MM.1S (cell line): ENCODE measurements at regions not wholly inside any gene's neighbourhood (a gene's known extent, or its start where the extent isn't known, plus 50 kb on each side); places are given as distances from the start of the nearest gene placed in this dataset.

Experiments used
- DNase-seq: peaks from one replicate; pipeline ENCODE4 v3.0.0-alpha.2; 2015
- H2AFZ ChIP-seq: fragments of 300-600 bp; sonication (generic); 2 replicates; pipeline ENCODE4 v1.6.0; 2016; ENCODE audit warnings: antibody characterized with exemption, low read length
- H3F3A ChIP-seq: fragments of 300-600 bp; sonication (generic); 2 replicates; pipeline ENCODE4 v1.6.1; 2016; ENCODE audit warnings: mild to moderate bottlenecking, antibody characterized with exemption, low read length, moderate library complexity, mixed read lengths; ENCODE audit not compliant: insufficient read depth
- H3K27ac ChIP-seq: fragments of 300-600 bp; sonication (generic); 2 replicates; pipeline ENCODE4 v1.5.1; 2016; ENCODE audit warnings: mild to moderate bottlenecking, low read length
- H3K27me3 ChIP-seq: fragments of 300-600 bp; sonication (generic); replicated peaks from 2 replicates; pipeline ENCODE4 v1.6.0; 2016; ENCODE audit warnings: low read length; ENCODE audit not compliant: insufficient read depth
- H3K36me3 ChIP-seq: fragments of 300-600 bp; sonication (generic); replicated peaks from 2 replicates; pipeline ENCODE4 v1.6.1; 2016; ENCODE audit warnings: mild to moderate bottlenecking, low read length, mixed read lengths; ENCODE audit not compliant: insufficient read depth
- H3K4me1 ChIP-seq: fragments of 300-600 bp; sonication (generic); 2 replicates; pipeline ENCODE4 v1.6.1; 2016; ENCODE audit warnings: low read length, mixed read lengths
- H3K4me2 ChIP-seq: fragments of 300-600 bp; sonication (generic); 2 replicates; pipeline ENCODE4 v1.6.0; 2016; ENCODE audit warnings: low read depth, low read length
- H3K4me3 ChIP-seq: fragments of 300-600 bp; sonication (generic); 2 replicates; pipeline ENCODE4 v1.5.1; 2016; ENCODE audit warnings: low read length, mixed read lengths
- H3K79me2 ChIP-seq: fragments of 300-600 bp; sonication (generic); 2 replicates; pipeline ENCODE4 v1.6.1; 2016; ENCODE audit warnings: mixed run types, low read length, mixed read lengths
- H3K9ac ChIP-seq: fragments of 300-600 bp; sonication (generic); 2 replicates; pipeline ENCODE4 v1.6.1; 2016; ENCODE audit warnings: low read length, mixed read lengths
- H3K9me2 ChIP-seq: fragments of 300-600 bp; sonication (generic); replicated peaks from 2 replicates; pipeline ENCODE4 v1.6.1; 2016; ENCODE audit warnings: mild to moderate bottlenecking, low read length, mixed read lengths; ENCODE audit not compliant: insufficient read depth
- H3K9me3 ChIP-seq: fragments of 300-600 bp; sonication (generic); replicated peaks from 2 replicates; pipeline ENCODE4 v1.6.1; 2016; ENCODE audit warnings: mild to moderate bottlenecking, low read length, mixed read lengths; ENCODE audit not compliant: insufficient read depth
- H4K20me1 ChIP-seq: fragments of 300-600 bp; sonication (generic); 2 replicates; pipeline ENCODE4 v1.6.1; 2016; ENCODE audit warnings: mild to moderate bottlenecking, low read length, moderate library complexity, mixed read lengths; ENCODE audit not compliant: insufficient read depth
- CTCF ChIP-seq: fragments of 300-600 bp; sonication (generic); IDR thresholded peaks from 2 replicates; pipeline ENCODE4 v1.5.1; 2016; ENCODE audit warnings: antibody characterized with exemption, low read length, mixed read lengths
- EZH2 ChIP-seq: fragments of 300-600 bp; sonication (generic); optimal IDR thresholded peaks from 2 replicates; pipeline ENCODE3; 2017; ENCODE audit warnings: low read depth, mild to moderate bottlenecking, antibody characterized with exemption, low read length, mixed read lengths
- EZH2phosphoT487 ChIP-seq: fragments of 300-600 bp; sonication (generic); IDR thresholded peaks from 2 replicates; pipeline ENCODE4 v1.6.1; 2018; ENCODE audit warnings: antibody characterized with exemption, low read length

- H3K4me2 ChIP-seq = no peak overlapping the region
- no peak for DNase-seq
- H3K9me3 ChIP-seq = no peaks in the 10 kb centered on the region
- no peaks in the 10 kb centered on the region for H3K4me1 ChIP-seq
- TF ChIP-seq EZH2 = no peak
- no peak for TF ChIP-seq EZH2phosphoT487
- TF ChIP-seq CTCF = no peak
- no peaks in the 10 kb centered on the region for H3K27me3 ChIP-seq
- no peaks in the 10 kb centered on the region for H3F3A ChIP-seq
- no peak overlapping the region for H2AFZ ChIP-seq
- H3K9me2 ChIP-seq = no peaks in the 10 kb centered on the region
- H3K36me3 ChIP-seq = no peaks in the 10 kb centered on the region
- H3K79me2 ChIP-seq = no peaks in the 10 kb centered on the region
- H3K9ac ChIP-seq = no peak overlapping the region
- no peak overlapping the region for H3K27ac ChIP-seq
- no peaks in the 10 kb centered on the region for H4K20me1 ChIP-seq
- H3K4me3 ChIP-seq = no peak overlapping the region
These were observed 56.5 kb upstream of the SIRPA start for GRCh38 chr20:1838556-1839279.

- H3K9me2 ChIP-seq = no peaks in the 10 kb centered on the region
- H3K9ac ChIP-seq = no peak overlapping the region
These were observed 59.8 kb upstream of the SIRPA start for GRCh38 chr20:1835186-1836035.

More at GRCh38 chr20:1835186-1836035, 59.8 kb upstream of the SIRPA start:
- Histone ChIP-seq H3K4me3 (no peak overlapping the region), H3K4me1 (no peaks in the 10 kb centered on the region), H2AFZ (no peak overlapping the region), H3F3A (no peaks in the 10 kb centered on the region), H3K79me2 (no peaks in the 10 kb centered on the region), H3K27me3 (no peaks in the 10 kb centered on the region), H3K4me2 (no peak overlapping the region), H3K27ac (no peak overlapping the region), H3K36me3 (no peaks in the 10 kb centered on the region), H4K20me1 (no peaks in the 10 kb centered on the region), H3K9me3 (no peaks in the 10 kb centered on the region)
- no peak for DNase-seq
- TF ChIP-seq EZH2 = no peak
- TF ChIP-seq EZH2phosphoT487 = no peak
- TF ChIP-seq CTCF = no peak
